OCI-LY3 (cell line): ENCODE measurements at regions not wholly inside any gene's neighbourhood (a gene's known extent, or its start where the extent isn't known, plus 50 kb on each side); places are given as distances from the start of the nearest gene placed in this dataset.

ENCODE experiments used
- H2AFZ ChIP-seq: fragments of 200-600, 300-600 bp; shearing (Covaris generic); 2 replicates; pipeline ENCODE4 v1.6.0; 2014; ENCODE audit warnings: antibody characterized with exemption, low read depth, low read length
- H3K27ac ChIP-seq: fragments of 200-600, 300-600 bp; sonication (generic); 2 replicates; pipeline ENCODE4 v1.5.1; 2014; ENCODE audit warnings: mild to moderate bottlenecking, low read length, moderate library complexity, mixed read lengths
- H3K27me3 ChIP-seq: fragments of 200-600, 300-600 bp; sonication (generic); 2 replicates; pipeline ENCODE4 v1.6.1; 2014; ENCODE audit warnings: low read depth, low read length, mixed read lengths
- H3K36me3 ChIP-seq: fragments of 200-600, 300-600 bp; sonication (generic); replicated peaks from 2 replicates; pipeline ENCODE3; 2014; ENCODE audit warnings: low read depth, low read length, mixed read lengths
- H3K4me1 ChIP-seq: fragments of 300-600, 200-600 bp; sonication (generic); 2 replicates; pipeline ENCODE4 v1.6.1; 2014; ENCODE audit warnings: low read length, mixed read lengths
- H3K4me2 ChIP-seq: fragments of 200-600, 300-600 bp; sonication (generic); 2 replicates; pipeline ENCODE4 v1.6.1; 2014; ENCODE audit warnings: low read length, mixed read lengths
- H3K4me3 ChIP-seq: fragments of 300-600, 200-600 bp; sonication (generic); 2 replicates; pipeline ENCODE4 v1.5.1; 2014; ENCODE audit warnings: antibody characterized with exemption, mild to moderate bottlenecking, low read length, moderate library complexity
- H3K79me2 ChIP-seq: fragments of 300-600, 200-600 bp; shearing (Covaris generic); 2 replicates; pipeline ENCODE4 v1.6.1; 2014; ENCODE audit warnings: mild to moderate bottlenecking, low read length, mixed read lengths
- H3K9ac ChIP-seq: fragments of 300-600, 200-600 bp; shearing (Covaris generic); 2 replicates; pipeline ENCODE4 v1.6.0; 2014; ENCODE audit warnings: mild to moderate bottlenecking, low read length, moderate library complexity
- H3K9me3 ChIP-seq: fragments of 200-600, 300-600 bp; shearing (Covaris generic); 2 replicates; pipeline ENCODE4 v1.6.1; 2014; ENCODE audit warnings: low read length, mixed read lengths; ENCODE audit not compliant: insufficient read depth
- H4K20me1 ChIP-seq: fragments of 200-600, 300-600 bp; sonication (generic); 2 replicates; pipeline ENCODE4 v1.6.1; 2016; ENCODE audit warnings: low read length, mixed read lengths; ENCODE audit not compliant: insufficient read depth
- EZH2phosphoT487 ChIP-seq: fragments of 200-600 bp; shearing (Covaris generic); IDR thresholded peaks from 2 replicates; pipeline ENCODE4 v1.6.1; 2018; ENCODE audit warnings: antibody characterized with exemption, mixed run types, low read depth
- TF ChIP-seq, protein P1 (sequence below): fragments of 200-600, 300-600 bp; sonication (generic); IDR thresholded peaks from 2 replicates; pipeline ENCODE4 v1.5.1; 2014; ENCODE audit warnings: antibody characterized with exemption, low read length, low read depth

DNA sequence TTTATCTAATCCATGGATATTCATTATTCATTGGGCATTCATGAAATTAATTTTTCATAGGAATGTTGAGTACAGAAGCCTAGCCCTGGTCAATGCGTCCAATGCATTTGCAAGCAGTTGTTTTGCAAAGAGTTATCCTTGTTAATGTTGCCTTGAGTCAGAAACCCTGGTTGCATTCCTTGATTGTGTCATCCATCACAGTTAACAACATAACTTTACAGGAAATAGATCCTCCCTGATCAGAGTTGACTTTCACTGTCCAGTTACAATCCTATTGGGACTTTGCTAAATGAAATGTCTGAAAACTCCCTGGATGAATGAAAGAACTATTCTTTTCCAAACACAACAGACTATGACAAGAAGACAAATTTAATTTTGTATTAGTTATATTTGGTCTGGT, 924.3 kb upstream of the SLIT2 start:
- H3K4me1 ChIP-seq: no peaks in the 10 kb centered on the region
- H3K27ac ChIP-seq: no peak overlapping the region
- H3K4me3 ChIP-seq: no peak overlapping the region
- H4K20me1 ChIP-seq: no peaks in the 10 kb centered on the region
- no peak overlapping the region for H3K4me2 ChIP-seq
- H3K27me3 ChIP-seq: no peaks in the 10 kb centered on the region
- TF ChIP-seq, protein P1, sequence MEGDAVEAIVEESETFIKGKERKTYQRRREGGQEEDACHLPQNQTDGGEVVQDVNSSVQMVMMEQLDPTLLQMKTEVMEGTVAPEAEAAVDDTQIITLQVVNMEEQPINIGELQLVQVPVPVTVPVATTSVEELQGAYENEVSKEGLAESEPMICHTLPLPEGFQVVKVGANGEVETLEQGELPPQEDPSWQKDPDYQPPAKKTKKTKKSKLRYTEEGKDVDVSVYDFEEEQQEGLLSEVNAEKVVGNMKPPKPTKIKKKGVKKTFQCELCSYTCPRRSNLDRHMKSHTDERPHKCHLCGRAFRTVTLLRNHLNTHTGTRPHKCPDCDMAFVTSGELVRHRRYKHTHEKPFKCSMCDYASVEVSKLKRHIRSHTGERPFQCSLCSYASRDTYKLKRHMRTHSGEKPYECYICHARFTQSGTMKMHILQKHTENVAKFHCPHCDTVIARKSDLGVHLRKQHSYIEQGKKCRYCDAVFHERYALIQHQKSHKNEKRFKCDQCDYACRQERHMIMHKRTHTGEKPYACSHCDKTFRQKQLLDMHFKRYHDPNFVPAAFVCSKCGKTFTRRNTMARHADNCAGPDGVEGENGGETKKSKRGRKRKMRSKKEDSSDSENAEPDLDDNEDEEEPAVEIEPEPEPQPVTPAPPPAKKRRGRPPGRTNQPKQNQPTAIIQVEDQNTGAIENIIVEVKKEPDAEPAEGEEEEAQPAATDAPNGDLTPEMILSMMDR: no peak
- TF ChIP-seq EZH2phosphoT487: no peak
- H3K9ac ChIP-seq: no peak overlapping the region
- H2AFZ ChIP-seq: no peak overlapping the region
- no peaks in the 10 kb centered on the region for H3K79me2 ChIP-seq
- H3K36me3 ChIP-seq: no peaks in the 10 kb centered on the region
- no peaks in the 10 kb centered on the region for H3K9me3 ChIP-seq

DNA sequence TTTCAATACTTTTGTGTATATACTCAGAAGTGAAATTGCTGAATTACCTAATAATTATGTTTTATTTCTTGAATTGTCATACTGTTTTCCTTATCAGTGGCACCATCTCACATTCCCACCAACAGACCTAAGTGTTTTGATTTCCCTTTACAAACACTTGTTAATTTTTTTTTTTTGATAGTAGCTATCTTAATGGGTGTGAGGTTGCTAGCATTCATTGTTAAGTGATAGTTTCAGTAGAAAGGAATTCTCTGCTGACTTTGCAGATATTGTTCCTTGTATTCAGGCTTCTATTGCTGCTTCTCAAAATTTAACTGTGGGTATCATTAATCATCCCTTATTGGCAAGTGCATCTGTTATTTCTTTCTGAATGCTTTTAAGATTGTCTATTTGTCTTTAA, 927.5 kb upstream of the SLIT2 start:
- Histone ChIP-seq H3K79me2 (no peaks in the 10 kb centered on the region), H3K9me3 (no peaks in the 10 kb centered on the region), H3K27ac (no peak overlapping the region), H3K4me1 (no peaks in the 10 kb centered on the region), H3K9ac (no peak overlapping the region), H4K20me1 (no peaks in the 10 kb centered on the region), H2AFZ (no peak overlapping the region), H3K4me2 (no peak overlapping the region), H3K27me3 (no peaks in the 10 kb centered on the region), H3K36me3 (no peaks in the 10 kb centered on the region), H3K4me3 (no peak overlapping the region)
- TF ChIP-seq, protein P1: no peak
- no peak for TF ChIP-seq EZH2phosphoT487

DNA sequence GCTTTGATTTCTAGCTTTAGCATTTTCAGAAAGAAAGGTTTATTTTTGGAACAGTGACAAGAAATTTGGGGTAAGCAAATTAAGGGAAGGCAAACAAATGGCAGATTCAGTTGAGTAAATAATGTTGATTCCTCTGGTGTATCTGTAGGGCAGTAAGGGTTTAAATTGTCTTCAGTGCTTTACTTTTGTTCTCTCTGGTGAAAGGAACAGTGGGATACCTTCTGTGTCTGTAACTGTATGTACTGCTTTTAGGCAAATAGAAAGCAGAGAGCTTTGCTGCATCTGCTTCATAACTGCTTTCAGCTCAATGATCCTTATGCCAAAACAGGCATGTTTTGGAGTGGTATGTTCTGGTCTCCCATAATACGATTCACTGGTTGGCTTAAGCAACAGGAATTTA, 932.1 kb upstream of the SLIT2 start:
- no peak overlapping the region for H3K27ac ChIP-seq
- no peaks in the 10 kb centered on the region for H3K4me1 ChIP-seq
- TF ChIP-seq, protein P1: no peak
- no peaks in the 10 kb centered on the region for H3K79me2 ChIP-seq
- H4K20me1 ChIP-seq: no peaks in the 10 kb centered on the region
- no peaks in the 10 kb centered on the region for H3K36me3 ChIP-seq
- no peak overlapping the region for H3K4me2 ChIP-seq
- no peaks in the 10 kb centered on the region for H3K27me3 ChIP-seq
- H3K4me3 ChIP-seq: no peak overlapping the region
- no peak overlapping the region for H2AFZ ChIP-seq
- no peak overlapping the region for H3K9ac ChIP-seq
- no peaks in the 10 kb centered on the region for H3K9me3 ChIP-seq

DNA sequence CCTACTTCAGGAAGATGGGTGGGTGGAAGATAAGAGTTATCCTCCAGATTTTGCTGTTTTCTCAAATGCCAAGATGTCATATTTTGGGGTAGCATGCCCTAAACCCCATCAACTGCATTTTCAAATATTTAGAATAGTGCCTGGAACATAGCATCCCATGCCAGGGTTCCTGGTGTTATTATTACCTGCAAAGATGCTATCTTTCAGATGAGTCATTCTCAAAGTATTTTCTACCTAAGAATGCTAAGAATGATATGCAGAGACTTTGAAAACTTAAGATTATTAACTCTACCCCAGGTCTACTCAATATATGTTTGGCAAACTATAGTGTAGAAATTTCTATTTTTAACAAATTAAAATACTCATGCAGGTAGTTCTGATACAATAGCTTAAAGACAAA, 934.3 kb upstream of the SLIT2 start:
- Histone ChIP-seq H3K79me2 (no peaks in the 10 kb centered on the region), H3K4me2 (no peak overlapping the region), H3K9me3 (no peaks in the 10 kb centered on the region), H3K27me3 (no peaks in the 10 kb centered on the region), H3K9ac (no peak overlapping the region), H3K4me1 (no peaks in the 10 kb centered on the region), H3K36me3 (no peaks in the 10 kb centered on the region), H3K4me3 (no peak overlapping the region), H4K20me1 (no peaks in the 10 kb centered on the region), H2AFZ (no peak overlapping the region), H3K27ac (no peak overlapping the region)
- no peak for TF ChIP-seq EZH2phosphoT487
- TF ChIP-seq, protein P1: no peak
